Choroid plexus epithelial cell (primary cell): ENCODE measurements at regions not wholly inside any gene's neighbourhood (a gene's known extent, or its start where the extent isn't known, plus 50 kb on each side); places are given as distances from the start of the nearest gene placed in this dataset.

Experiments
- DNase-seq: peaks from one replicate; pipeline ENCODE4 v3.0.0-alpha.2; 2010; ENCODE audit warnings: low read depth
- H3K4me3 ChIP-seq: 2 replicates; pipeline ENCODE4 v1.5.1; 2011; ENCODE audit warnings: low read depth, mild to moderate bottlenecking, control low read depth, low read length, moderate library complexity
- CTCF ChIP-seq: conservative IDR thresholded peaks from 2 replicates; pipeline ENCODE4 v1.5.1; 2011; ENCODE audit warnings: low read depth, mild to moderate bottlenecking, control low read depth, inconsistent platforms, low read length, moderate library complexity

GRCh38 chr6:134478764-134479399 is 161.0 kb upstream of the SGK1 start:
- DNase-seq: no peak
- no peak overlapping the region for H3K4me3 ChIP-seq
- no peak for TF ChIP-seq CTCF

GRCh38 chr6:134477991-134478635 is 160.2 kb upstream of the SGK1 start:
- TF ChIP-seq CTCF: no peak
- DNase-seq: peak; percentile 59
- no peak overlapping the region for H3K4me3 ChIP-seq

- no peak for DNase-seq
- H3K4me3 ChIP-seq: no peak overlapping the region
- TF ChIP-seq CTCF: no peak
Observed at GRCh38 chr6:134474955-134475354, 157.0 kb upstream of the SGK1 start.

GRCh38 chr6:134472661-134473060 is 154.7 kb upstream of the SGK1 start:
- no peak for TF ChIP-seq CTCF
- H3K4me3 ChIP-seq: no peak overlapping the region
- no peak for DNase-seq

- DNase-seq: no peak
- no peak overlapping the region for H3K4me3 ChIP-seq
- TF ChIP-seq CTCF: no peak
Observed at GRCh38 chr6:134472046-134472445, 154.1 kb upstream of the SGK1 start.

GRCh38 chr6:134470457-134470975 is 152.6 kb upstream of the SGK1 start:
- H3K4me3 ChIP-seq: no peak overlapping the region
- no peak for DNase-seq
- no peak for TF ChIP-seq CTCF
